Activated B cell treated with CpG ODN at 0.5 μM for 24 hours (primary cell): ENCODE measurements at regions not wholly inside any gene's neighbourhood (a gene's known extent, or its start where the extent isn't known, plus 50 kb on each side); places are given as distances from the start of the nearest gene placed in this dataset.

Source experiments
- ATAC-seq: fragments of 200-7000 bp; cut with Tn5 transposase; one replicate; pipeline ENCODE4 v1.10.0; 2021; ENCODE audit warnings: low read depth, mild to moderate bottlenecking, moderate library complexity
- CTCF ChIA-PET: fragments of 350-600 bp; sonication (Branson Sonifier 250); formaldehyde crosslinking; loops from one replicate; lab custom pipeline; 2021; ENCODE audit warnings: antibody characterized with exemption; lab: Charles Lee
- POLR2A ChIA-PET: fragments of 350-600 bp; sonication (Branson Sonifier 250); formaldehyde crosslinking; loops from one replicate; lab custom pipeline; 2021; ENCODE audit warnings: antibody characterized with exemption; lab: Charles Lee
- DNase-seq: peaks from one replicate; pipeline ENCODE4 v3.0.0; 2022
- H3K27ac Mint-ChIP-seq: one replicate; pipeline ENCODE4 v1.8.0; 2020; ENCODE audit warnings: mixed read lengths
- H3K27me3 Mint-ChIP-seq: one replicate; pipeline ENCODE4 v1.8.0; 2021; ENCODE audit warnings: mixed read lengths
- H3K36me3 Mint-ChIP-seq: one replicate; pipeline ENCODE4 v1.8.0; 2021; ENCODE audit warnings: low read depth, mixed read lengths
- H3K4me1 Mint-ChIP-seq: one replicate; pipeline ENCODE4 v1.8.0; 2021; ENCODE audit warnings: mixed read lengths
- H3K4me3 Mint-ChIP-seq: one replicate; pipeline ENCODE4 v1.8.0; 2020; ENCODE audit warnings: mild to moderate bottlenecking, mixed read lengths
- H3K9me3 Mint-ChIP-seq: one replicate; pipeline ENCODE4 v1.8.0; 2020; ENCODE audit warnings: mixed read lengths
- CTCF ChIP-seq: fragments of 200-600 bp; IDR thresholded peaks from one replicate; pipeline ENCODE4 v1.8.0; 2022; ENCODE audit warnings: antibody characterized with exemption, mild to moderate bottlenecking
- intact Hi-C: fragments of 100-400 bp; cut with micrococcal nuclease; formaldehyde crosslinking; loops from one replicate; pipeline ENCODE4 v1.15.1; 2024

- no peak for TF ChIP-seq CTCF
- no peak for ATAC-seq
- H3K36me3 Mint-ChIP-seq, result no peaks in the 10 kb centered on the region
- H3K4me3 Mint-ChIP-seq, result no peak overlapping the region
- H3K9me3 Mint-ChIP-seq, result no peaks in the 10 kb centered on the region
- peak overlapping the region; percentile 47 for H3K27ac Mint-ChIP-seq
- no peaks in the 10 kb centered on the region for H3K4me1 Mint-ChIP-seq
- ChIA-PET POLR2A (interaction anchor here (0.6 kb wide), 1 partner anchor 748 kb away, joined by 3 read pairs; no protein-coding TSS in a partner anchor), CTCF (no interaction called here)
- H3K27me3 Mint-ChIP-seq, result peaks cover 36% of the 10 kb centered on the region
- DNase-seq, result no peak
- intact Hi-C loops, result no loop called here
Measured at GRCh38 chr1:110746644-110747259, 72.0 kb upstream of the KCNA3 start.

GRCh38 chr1:110743397-110743796 is 68.7 kb upstream of the KCNA3 start:
- ATAC-seq (no peak), DNase-seq (no peak)
- H3K9me3 Mint-ChIP-seq, result no peaks in the 10 kb centered on the region
- H3K27me3 Mint-ChIP-seq, result peaks cover 23% of the 10 kb centered on the region
- H3K4me1 Mint-ChIP-seq, result no peaks in the 10 kb centered on the region
- no peak overlapping the region for H3K4me3 Mint-ChIP-seq
- H3K27ac Mint-ChIP-seq, result no peak overlapping the region
- CTCF ChIA-PET, result no interaction called here
- POLR2A ChIA-PET, result no interaction called here
- intact Hi-C loops, result no loop called here
- no peak for TF ChIP-seq CTCF
- H3K36me3 Mint-ChIP-seq, result no peaks in the 10 kb centered on the region

- CTCF ChIA-PET, result no interaction called here
- Mint-ChIP-seq H3K4me1 (no peaks in the 10 kb centered on the region), H3K4me3 (no peak overlapping the region), H3K27me3 (peaks cover 24% of the 10 kb centered on the region), H3K36me3 (no peaks in the 10 kb centered on the region), H3K9me3 (no peaks in the 10 kb centered on the region), H3K27ac (no peak overlapping the region)
- POLR2A ChIA-PET, result no interaction called here
- DNase-seq (no peak), ATAC-seq (no peak)
- TF ChIP-seq CTCF, result no peak
- intact Hi-C loops, result no loop called here
Measured at GRCh38 chr1:110736900-110737605, 62.3 kb upstream of the KCNA3 start.

GRCh38 chr1:110734133-110734680 is 59.5 kb upstream of the KCNA3 start:
- no peak for TF ChIP-seq CTCF
- no peaks in the 10 kb centered on the region for H3K36me3 Mint-ChIP-seq
- ChIA-PET CTCF (no interaction called here), POLR2A (no interaction called here)
- intact Hi-C loops, result loop anchor here (5.0 kb wide), 1 partner anchor 37 kb away; no protein-coding TSS in a partner anchor
- no peaks in the 10 kb centered on the region for H3K4me1 Mint-ChIP-seq
- H3K9me3 Mint-ChIP-seq, result no peaks in the 10 kb centered on the region
- H3K4me3 Mint-ChIP-seq, result no peak overlapping the region
- ATAC-seq, result no peak
- peaks cover 23% of the 10 kb centered on the region for H3K27me3 Mint-ChIP-seq
- H3K27ac Mint-ChIP-seq, result no peak overlapping the region
- no peak for DNase-seq

GRCh38 chr1:110731529-110731928 is 56.8 kb upstream of the KCNA3 start:
- peaks cover 14% of the 10 kb centered on the region for H3K27me3 Mint-ChIP-seq
- no peaks in the 10 kb centered on the region for H3K36me3 Mint-ChIP-seq
- peaks cover 20% of the 10 kb centered on the region for H3K4me1 Mint-ChIP-seq
- DNase-seq (no peak), ATAC-seq (no peak)
- no peak for TF ChIP-seq CTCF
- POLR2A ChIA-PET, result no interaction called here
- H3K4me3 Mint-ChIP-seq, result no peak overlapping the region
- H3K27ac Mint-ChIP-seq, result no peak overlapping the region
- no peaks in the 10 kb centered on the region for H3K9me3 Mint-ChIP-seq
- CTCF ChIA-PET, result no interaction called here
- intact Hi-C loops, result loop anchor here (5.0 kb wide), 1 partner anchor 34 kb away; no protein-coding TSS in a partner anchor
